H1 (cell line): ENCODE measurements at regions not wholly inside any gene's neighbourhood (a gene's known extent, or its start where the extent isn't known, plus 50 kb on each side); places are given as distances from the start of the nearest gene placed in this dataset.

Source experiments
- TAF1 ChIP-seq: IDR thresholded peaks from 2 replicates; pipeline ENCODE4 v1.6.1; 2011; ENCODE audit warnings: mild to moderate bottlenecking, low read depth, low read length
- USF2 ChIP-seq: IDR thresholded peaks from 2 replicates; pipeline ENCODE4 v1.6.1; 2011; ENCODE audit warnings: low read length, improper control_type of control experiment

DNA sequence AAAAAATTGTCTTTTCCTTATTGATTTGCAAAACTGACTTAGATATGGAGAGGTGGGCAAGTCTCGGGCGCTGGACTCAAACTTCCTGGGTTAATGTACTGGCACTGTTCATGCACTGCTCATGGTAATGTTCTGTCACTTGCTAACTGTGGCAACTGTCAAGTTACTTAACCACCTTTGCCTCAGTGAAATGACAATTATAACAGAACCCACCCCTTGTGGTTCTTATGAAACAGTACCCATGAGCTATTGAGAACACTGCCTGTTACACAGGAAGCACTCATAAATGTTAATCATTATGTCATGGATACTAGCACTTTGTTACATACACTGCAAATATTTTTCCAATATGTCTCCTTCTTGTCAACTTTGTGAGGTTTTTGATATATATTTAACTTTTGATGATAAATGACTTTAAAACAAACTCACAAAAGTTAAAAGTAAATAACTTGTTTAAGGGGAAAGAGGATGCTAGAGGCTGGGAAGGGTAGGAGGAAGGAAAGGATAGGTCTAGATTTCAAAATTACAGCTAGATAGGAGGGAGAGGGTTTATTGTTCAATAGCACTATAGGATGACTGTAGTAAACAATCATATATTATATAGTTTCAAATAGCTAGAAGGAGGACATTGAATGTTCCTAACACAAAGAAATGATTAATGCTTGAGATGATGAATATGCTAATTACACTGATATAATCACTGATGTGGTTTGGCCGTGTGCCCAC, 342.5 kb downstream of the ADGRL2 start (continued):
- TF ChIP-seq USF2: no peak
- TF ChIP-seq TAF1: no peak
